ENCODE measurements at regions not wholly inside any gene's neighbourhood (a gene's known extent, or its start where the extent isn't known, plus 50 kb on each side); places are given as distances from the start of the nearest gene placed in this dataset.

- TF ChIP-seq CTCF (IDR thresholded peaks at IDR 0.05) (no peak), EZH2 (IDR thresholded peaks at IDR 0.05; ENCODE audit: borderline replicate concordance, insufficient read depth, low read depth, low read length, poor library complexity, severe bottlenecking) (no peak)
These were observed 381.5 kb upstream of the ETAA1 start for GRCh38 chr2:67015681-67016080.
